HG02973 (cell line): ENCODE measurements at regions not wholly inside any gene's neighbourhood (a gene's known extent, or its start where the extent isn't known, plus 50 kb on each side); places are given as distances from the start of the nearest gene placed in this dataset.
"Not testable (repeated sequence)": the region's sequence is repeated elsewhere in the genome, so short reads cannot be mapped to it uniquely, and the experiment has no call there.

Experiments
- ATAC-seq: cut with Tn5 transposase; IDR thresholded peaks from one replicate; pipeline ENCODE4 v1.9.1; 2021; ENCODE audit warnings: moderate library complexity; ENCODE audit not compliant: unreplicated experiment

DNA sequence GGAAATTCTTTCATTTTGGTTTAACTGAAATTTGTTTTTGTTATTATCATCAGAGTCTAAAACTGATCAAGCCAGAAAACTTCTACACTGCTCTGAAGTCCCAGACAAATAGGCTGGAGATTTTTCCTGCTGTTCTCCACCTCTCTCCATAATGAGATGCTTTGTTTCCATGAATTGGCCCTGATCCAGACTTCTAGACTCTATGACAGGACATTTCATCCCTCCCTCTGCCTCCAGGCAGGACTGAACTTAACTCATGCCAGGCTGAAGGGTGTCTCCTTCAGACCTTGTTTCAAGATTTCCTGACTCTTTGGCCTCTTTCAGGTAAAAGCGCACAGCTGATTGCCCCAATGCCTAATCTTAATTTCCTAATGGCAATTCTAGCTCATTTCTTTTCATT is 69.1 kb upstream of the HOXC13 start:
- ATAC-seq: no peak

- no peak for ATAC-seq
These were observed 68.5 kb upstream of the HOXC13 start for GRCh38 chr12:53870117-53870516.

DNA sequence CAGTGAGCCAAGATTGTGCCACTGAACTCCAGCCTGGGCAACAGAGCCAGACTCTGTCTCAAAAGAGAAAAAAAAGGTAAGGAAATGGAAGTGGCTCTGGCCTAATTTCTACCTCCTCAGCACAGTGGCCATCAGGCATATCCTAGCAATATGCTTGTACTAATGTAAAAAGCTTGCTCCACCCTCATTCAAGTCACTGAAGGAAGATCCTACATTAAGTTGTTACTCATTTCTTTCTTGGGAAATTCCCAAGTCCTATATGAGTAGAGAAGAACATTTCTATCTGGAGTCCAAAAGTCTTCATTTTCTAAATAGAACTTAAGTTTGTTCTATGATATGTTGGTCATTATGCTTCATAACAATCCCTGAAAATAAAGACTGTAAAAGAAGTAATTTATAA is 67.3 kb upstream of the HOXC13 start:
- ATAC-seq: no peak

DNA sequence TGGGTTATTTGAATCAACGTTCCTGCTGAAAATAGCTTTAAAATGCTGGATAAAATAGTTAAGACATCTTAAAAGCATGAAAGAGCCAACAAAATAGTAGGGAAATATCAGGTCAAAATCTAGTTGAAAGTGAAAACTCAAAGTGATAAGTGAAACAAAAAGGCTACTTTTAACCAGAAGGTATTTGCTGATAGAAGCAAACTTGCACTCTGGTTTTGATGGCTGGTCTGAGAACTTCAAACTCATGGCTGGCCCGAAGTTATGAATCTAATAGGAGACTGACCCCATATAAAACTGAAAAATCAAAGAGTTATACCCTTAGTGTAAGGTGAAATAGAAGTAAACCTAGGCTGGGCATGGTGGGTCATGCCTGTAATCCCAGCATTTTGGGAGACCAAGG is 66.3 kb upstream of the HOXC13 start:
- no peak for ATAC-seq

- ATAC-seq: not testable (repeated sequence)
These were observed 60.7 kb upstream of the HOXC13 start for GRCh38 chr12:53877961-53878360.

- no peak for ATAC-seq
These were observed 51.6 kb upstream of the HOXC13 start for GRCh38 chr12:53887006-53887405.

- ATAC-seq: no peak
These were observed 50.8 kb upstream of the HOXC13 start for GRCh38 chr12:53887881-53888280.
